Right cardiac atrium (tissue), 5 donors: ENCODE measurements at regions not wholly inside any gene's neighbourhood (a gene's known extent, or its start where the extent isn't known, plus 50 kb on each side); places are given as distances from the start of the nearest gene placed in this dataset.
"Not testable (repeated sequence)": the region's sequence is repeated elsewhere in the genome, so short reads cannot be mapped to it uniquely, and the experiment has no call there.

Experiments
- ATAC-seq, 2 donors: fragments of 200-7000 bp; cut with Tn5 transposase; one replicate each; pipeline versions ENCODE4 v1.8.0 to v1.9.1; 2020; ENCODE audit warnings: moderate library complexity in 2 of 2, mild to moderate bottlenecking in 1 of 2
- DNase-seq, 3 donors: peaks; one replicate each; pipeline ENCODE4 v3.0.0-alpha.2; 2020
- H3K27ac ChIP-seq: one replicate; pipeline ENCODE4 v1.5.1; 2013; ENCODE audit warnings: mild to moderate bottlenecking, low read length, control low read depth, moderate library complexity
- H3K27me3 ChIP-seq: one replicate; pipeline ENCODE4 v1.6.1; 2013; ENCODE audit not compliant: control insufficient read depth, insufficient read depth
- H3K4me1 ChIP-seq: one replicate; pipeline ENCODE4 v1.6.1; 2013; ENCODE audit warnings: low read length; ENCODE audit not compliant: control insufficient read depth, insufficient read depth
- H3K4me3 ChIP-seq: one replicate; pipeline ENCODE4 v1.5.1; 2013; ENCODE audit warnings: low read length, control low read depth
- H3K9me3 ChIP-seq: one replicate; pipeline ENCODE4 v1.6.1; 2013; ENCODE audit warnings: low read length; ENCODE audit not compliant: control insufficient read depth
- WGBS: extraction: QIAGEN DNeasy Blood & Tissue Kit; methylation state at CpG from one replicate; pipeline ENCODE4 v1.1.7; 2013; 5-methylcytosine and 5-hydroxymethylcytosine counted together
- intact Hi-C, 4 donors: fragments of 100-400 bp; cut with DNase I; formaldehyde crosslinking; loops; one replicate each; pipeline versions ENCODE4 v1.11.0 to v1.14.0; 2022 to 2023
- donor health status: healthy with polysubstance abuse.
- donor health status: DM: no; HTN: yes; CAD: no.
- donor health status: DM: no; HTN: no; CAD: no.
- donor health status: DM: no; HTN: yes; CAD: no; lungs with severe emphysema.
- donor health status: DM: yes; HTN: yes; CAD: no.

GRCh38 chr5:115456539-115457040 is 88.0 kb downstream of the FEM1C start:
- intact Hi-C loops: no loop called here
- no peaks in the 10 kb centered on the region for H3K9me3 ChIP-seq
- 83% methylated on average over 7 of the region's 7 CpGs for WGBS
- ATAC-seq: no peak
- H3K4me3 ChIP-seq: no peak overlapping the region
- no peak for DNase-seq
- H3K27ac ChIP-seq: no peak overlapping the region
- H3K27me3 ChIP-seq: no peaks in the 10 kb centered on the region
- H3K4me1 ChIP-seq: peaks cover 12% of the 10 kb centered on the region

DNA sequence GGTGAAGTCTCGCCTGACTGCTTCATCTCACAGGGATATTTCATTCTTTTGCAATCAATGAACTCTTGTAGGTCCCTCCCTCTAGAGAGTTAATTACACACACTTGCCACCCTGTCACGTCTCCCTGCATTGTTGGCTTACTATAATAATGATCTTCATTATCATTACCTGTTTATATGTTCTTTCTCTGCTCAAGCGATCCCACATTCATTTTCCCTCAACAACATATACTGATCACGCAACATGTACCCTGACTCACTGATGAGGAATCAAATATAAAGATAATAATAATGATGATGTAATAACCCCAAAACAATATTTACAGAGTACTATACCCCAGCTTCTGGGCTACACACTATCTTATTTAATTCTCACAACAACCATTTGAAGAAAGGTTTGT is 88.5 kb downstream of the FEM1C start:
- DNase-seq (no peak), ATAC-seq (no peak)
- Histone ChIP-seq H3K9me3 (no peaks in the 10 kb centered on the region), H3K27me3 (no peaks in the 10 kb centered on the region), H3K27ac (no peak overlapping the region), H3K4me1 (peaks cover 12% of the 10 kb centered on the region), H3K4me3 (no peak overlapping the region)
- 88% methylated on average over 4 of the region's 4 CpGs for WGBS
- intact Hi-C loops: no loop called here

DNA sequence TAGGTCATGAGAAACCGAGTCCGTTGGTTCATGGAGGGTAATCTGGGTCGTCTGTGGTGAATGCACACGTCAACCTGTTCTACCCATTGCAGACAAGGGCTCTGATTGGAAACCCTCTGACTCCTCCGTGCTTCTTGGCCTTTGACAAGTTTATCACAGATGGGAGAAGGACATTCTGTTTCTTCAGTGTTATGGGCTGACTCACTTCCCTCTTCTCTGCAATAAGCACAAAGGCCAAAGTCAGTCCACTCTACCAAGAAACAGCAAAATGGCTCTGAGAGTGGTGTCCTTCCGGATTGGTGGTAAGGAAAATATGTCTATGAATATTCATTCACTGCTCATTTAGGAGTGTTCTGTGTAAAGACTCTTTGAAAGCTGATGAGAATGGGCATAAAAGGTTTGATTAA is 89.3 kb downstream of the FEM1C start:
- peak; percentile 75 to 91 for ATAC-seq
- Histone ChIP-seq H3K27me3 (no peaks in the 10 kb centered on the region), H3K4me3 (no peak overlapping the region), H3K4me1 (peaks cover 12% of the 10 kb centered on the region), H3K27ac (no peak overlapping the region), H3K9me3 (no peaks in the 10 kb centered on the region)
- intact Hi-C loops: no loop called here
- WGBS: 66% methylated on average over 6 of the region's 6 CpGs
- DNase-seq: peak in 1 of 3 donors; percentile 52

DNA sequence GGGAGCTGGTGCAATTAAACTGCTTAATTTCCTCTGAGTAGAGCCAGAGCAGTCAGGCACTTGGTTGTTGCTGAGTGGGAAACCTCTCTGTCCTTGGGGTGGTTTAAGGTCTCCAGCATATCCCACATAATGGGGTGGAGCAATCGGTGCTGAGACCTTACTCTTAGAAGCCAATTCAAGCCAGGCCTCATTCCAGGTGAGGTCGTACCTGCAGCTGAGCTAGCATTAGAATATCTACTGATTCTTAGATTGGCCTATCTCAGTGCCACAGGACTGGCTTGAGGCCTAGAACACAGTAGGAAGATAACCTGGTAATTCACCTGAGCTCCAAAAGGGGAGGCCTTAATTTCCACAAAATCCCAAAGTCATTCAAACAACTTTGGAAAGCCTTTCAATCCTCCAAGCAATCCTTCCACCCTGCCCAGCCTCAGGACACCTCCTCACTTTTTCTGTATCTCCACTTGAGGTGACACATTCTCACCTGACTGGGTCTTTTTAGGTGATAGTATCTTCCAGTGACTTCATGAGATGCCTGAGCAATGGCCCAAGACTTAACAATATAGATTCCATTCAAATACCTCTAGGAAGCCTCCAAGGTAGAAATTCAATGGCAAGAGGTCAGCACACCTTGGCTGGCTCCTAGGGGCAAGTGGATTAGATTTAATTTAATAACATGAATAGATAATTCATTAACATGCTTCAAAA is 91.0 kb downstream of the FEM1C start:
- no peak for ATAC-seq
- 91% methylated on average over 2 of the region's 2 CpGs for WGBS
- Histone ChIP-seq H3K27me3 (no peaks in the 10 kb centered on the region), H3K4me3 (no peak overlapping the region), H3K27ac (no peak overlapping the region), H3K4me1 (peaks cover 11% of the 10 kb centered on the region), H3K9me3 (no peaks in the 10 kb centered on the region)
- no peak for DNase-seq
- intact Hi-C loops: no loop called here

- no peaks in the 10 kb centered on the region for H3K9me3 ChIP-seq
- intact Hi-C loops: no loop called here
- H3K27ac ChIP-seq: no peak overlapping the region
- peaks cover 7% of the 10 kb centered on the region for H3K4me1 ChIP-seq
- WGBS: 83% methylated on average over 2 of the region's 2 CpGs
- H3K4me3 ChIP-seq: no peak overlapping the region
- no peaks in the 10 kb centered on the region for H3K27me3 ChIP-seq
- DNase-seq (no peak), ATAC-seq (no peak)
These were observed 91.9 kb downstream of the FEM1C start for GRCh38 chr5:115452536-115453235.

- no peak for DNase-seq
- WGBS: 89% methylated on average over 2 of the region's 2 CpGs
- ATAC-seq: no peak
- Histone ChIP-seq H3K4me3 (no peak overlapping the region), H3K4me1 (peaks cover 7% of the 10 kb centered on the region), H3K27ac (no peak overlapping the region), H3K27me3 (no peaks in the 10 kb centered on the region), H3K9me3 (no peaks in the 10 kb centered on the region)
- intact Hi-C loops: no loop called here
These were observed 92.5 kb downstream of the FEM1C start for GRCh38 chr5:115452083-115452482.

DNA sequence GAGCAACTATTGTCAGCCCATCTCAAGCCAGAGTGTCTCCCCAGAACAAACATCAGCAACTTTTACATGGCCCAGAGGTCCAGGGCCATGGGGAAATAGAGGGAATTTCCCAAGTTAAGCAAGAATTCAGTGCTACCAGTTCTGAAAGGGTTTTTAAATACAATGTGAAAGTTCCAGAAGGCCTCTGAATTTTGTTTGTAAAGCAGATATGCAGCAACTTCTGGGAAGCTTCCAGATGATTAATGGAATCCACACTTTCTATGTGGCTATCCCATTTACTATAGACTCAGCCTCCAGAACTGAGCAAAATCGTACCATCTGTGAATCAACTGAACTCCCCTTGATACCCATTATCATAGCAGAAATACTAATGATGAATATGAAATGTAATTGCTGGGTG is 93.8 kb downstream of the FEM1C start:
- H3K27me3 ChIP-seq: no peaks in the 10 kb centered on the region
- intact Hi-C loops: no loop called here
- ATAC-seq: peak; percentile 63 to 72
- H3K4me3 ChIP-seq: no peak overlapping the region
- no peak overlapping the region for H3K27ac ChIP-seq
- H3K9me3 ChIP-seq: no peaks in the 10 kb centered on the region
- DNase-seq: no peak
- WGBS: 49% methylated on average over 1 of the region's 1 CpG
- H3K4me1 ChIP-seq: peaks cover 7% of the 10 kb centered on the region

GRCh38 chr5:115448630-115449029 is 95.9 kb downstream of the FEM1C start:
- ATAC-seq, intact Hi-C loops, DNase-seq, H3K4me3 ChIP-seq, H3K4me1 ChIP-seq, H3K9me3 ChIP-seq, H3K27ac ChIP-seq, H3K27me3 ChIP-seq: not testable (repeated sequence)
- WGBS: 68% methylated on average over 7 of the region's 7 CpGs

DNA sequence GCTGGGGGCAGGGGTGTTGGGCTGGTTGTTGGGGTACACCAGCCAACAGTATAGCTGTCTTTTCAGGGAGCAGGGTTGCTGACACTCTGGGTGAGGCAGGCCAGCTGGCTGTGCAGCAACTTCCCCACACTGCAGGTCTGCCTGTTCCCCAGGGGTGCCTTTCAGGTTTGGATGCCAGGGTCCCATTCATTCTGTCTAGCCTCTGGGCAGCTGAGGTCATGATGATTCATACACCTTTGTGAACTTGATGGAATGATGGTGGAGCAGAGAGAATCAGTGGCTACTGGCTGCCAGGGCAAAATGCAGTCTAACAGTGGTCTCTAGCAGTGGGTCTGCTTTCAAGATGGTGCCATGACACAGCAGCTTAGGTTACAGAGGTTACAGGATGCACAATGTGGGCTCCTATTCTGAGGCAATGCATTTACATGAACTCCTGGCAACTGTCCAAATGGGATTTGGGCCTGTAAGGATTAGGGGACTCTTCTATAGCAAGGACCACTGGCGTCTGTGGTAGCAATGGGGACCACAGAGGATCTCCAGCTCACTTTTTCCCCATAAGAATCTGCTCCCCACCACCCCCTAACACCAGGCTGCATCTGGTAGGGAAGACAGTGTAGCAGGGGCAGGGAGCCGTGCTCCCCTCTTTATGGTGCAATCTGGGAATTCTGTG is 103.7 kb downstream of the FEM1C start:
- WGBS: 81% methylated on average over 2 of the region's 2 CpGs
- H3K27ac ChIP-seq: no peak overlapping the region
- H3K4me1 ChIP-seq: no peaks in the 10 kb centered on the region
- DNase-seq (no peak), ATAC-seq (no peak)
- no peaks in the 10 kb centered on the region for H3K27me3 ChIP-seq
- intact Hi-C loops: no loop called here
- H3K4me3 ChIP-seq: no peak overlapping the region
- H3K9me3 ChIP-seq: no peaks in the 10 kb centered on the region

DNA sequence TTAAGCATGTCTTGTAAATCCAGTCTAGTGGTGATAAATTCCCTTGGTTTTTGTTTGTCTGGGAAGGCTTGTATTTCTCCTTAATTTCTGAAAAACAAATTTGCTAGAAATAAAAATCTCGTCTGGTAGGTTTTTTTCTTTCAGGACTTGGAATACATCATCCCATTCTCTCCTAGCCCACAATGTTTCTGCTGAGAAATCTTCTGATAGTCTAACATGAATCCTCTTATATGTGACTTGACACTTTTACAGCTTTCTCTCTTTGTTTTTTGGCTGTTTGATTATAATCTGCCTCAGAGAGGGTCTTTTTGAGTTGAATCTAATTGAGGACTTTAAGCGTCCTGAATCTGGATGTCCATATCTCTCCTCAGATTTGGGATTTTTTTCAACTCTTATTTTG is 104.9 kb downstream of the FEM1C start:
- intact Hi-C loops: no loop called here
- Histone ChIP-seq H3K4me3 (no peak overlapping the region), H3K27me3 (no peaks in the 10 kb centered on the region), H3K27ac (no peak overlapping the region), H3K9me3 (no peaks in the 10 kb centered on the region), H3K4me1 (no peaks in the 10 kb centered on the region)
- no peak for DNase-seq
- ATAC-seq: no peak
- 87% methylated on average over 2 of the region's 2 CpGs for WGBS

DNA sequence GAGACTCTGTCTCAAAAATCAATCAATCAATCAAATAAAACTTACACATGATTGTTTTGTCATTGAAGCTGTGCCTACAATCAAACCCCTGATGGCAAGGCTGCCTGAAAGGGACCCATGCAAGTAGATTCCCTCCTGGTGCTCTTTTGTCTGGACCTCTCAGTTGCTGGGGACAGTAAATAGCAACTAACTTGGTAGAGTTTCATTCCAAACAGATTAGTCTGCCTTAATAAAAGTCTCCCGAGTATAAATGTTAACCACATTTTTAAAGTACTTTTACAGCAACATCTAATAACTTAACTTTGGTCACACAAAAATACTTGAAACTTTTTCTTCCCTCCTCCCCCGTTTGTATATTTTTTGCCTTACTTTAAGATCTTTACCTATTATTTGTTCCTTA is 105.5 kb downstream of the FEM1C start:
- ATAC-seq (no peak), DNase-seq (no peak)
- Histone ChIP-seq H3K27ac (no peak overlapping the region), H3K4me1 (no peaks in the 10 kb centered on the region), H3K4me3 (no peak overlapping the region), H3K27me3 (no peaks in the 10 kb centered on the region), H3K9me3 (no peaks in the 10 kb centered on the region)
- intact Hi-C loops: no loop called here
- WGBS: 74% methylated on average over 2 of the region's 2 CpGs
